ENCODE measurements at regions not wholly inside any gene's neighbourhood (a gene's known extent, or its start where the extent isn't known, plus 50 kb on each side); places are given as distances from the start of the nearest gene placed in this dataset.

DNA sequence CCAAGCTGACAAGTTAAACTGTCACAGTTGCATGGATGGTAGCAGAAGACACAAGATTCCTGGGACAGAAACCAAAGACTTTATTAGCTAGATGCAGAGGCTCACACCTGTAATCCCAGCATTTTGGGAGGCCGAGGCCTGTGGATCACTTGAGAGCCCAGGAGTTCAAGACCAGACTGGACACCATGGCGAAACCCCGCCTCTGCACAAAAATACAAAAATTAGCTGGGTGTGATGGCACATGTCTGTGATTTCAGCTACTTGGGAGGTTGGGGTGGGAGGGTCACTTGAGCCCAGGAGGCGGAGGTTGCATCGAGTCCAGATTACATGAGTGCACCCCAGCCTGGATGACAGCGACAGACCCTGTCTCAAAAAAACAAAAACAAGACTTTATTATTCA lies 346.6 kb downstream of the IRS2 start:
- CTCF ChIA-PET = no interaction called here
- Histone ChIP-seq H3K23ac (ENCODE audit: low read depth, low read length) (no peak overlapping the region), H4K5ac (ENCODE audit: low read depth, low read length) (no peak overlapping the region), H3K27me3 (ENCODE audit: control insufficient read depth, insufficient read depth, low read length) (peaks cover 10% of the 10 kb centered on the region), H4K91ac (ENCODE audit: insufficient read depth, low read depth, low read length) (no peak overlapping the region), H2BK15ac (ENCODE audit: low read depth, low read length) (no peak overlapping the region), H3K9ac (ENCODE audit: low read depth, low read length) (no peak overlapping the region), H3K4me1 (ENCODE audit: control insufficient read depth, insufficient read depth, low read length) (no peaks in the 10 kb centered on the region), H3K9me3 (ENCODE audit: control insufficient read depth, insufficient read depth, low read length) (no peaks in the 10 kb centered on the region), H3K18ac (ENCODE audit: low read depth, low read length) (no peak overlapping the region), H2BK120ac (ENCODE audit: low read depth, low read length) (no peak overlapping the region), H3K4ac (ENCODE audit: low read depth, low read length) (no peak overlapping the region), H2BK5ac (ENCODE audit: low read depth, low read length, poor library complexity, severe bottlenecking) (no peak overlapping the region), H3K4me2 (ENCODE audit: low read depth, low read length) (no peak overlapping the region), H4K20me1 (ENCODE audit: insufficient read depth, low read length) (no peaks in the 10 kb centered on the region), H4K8ac (ENCODE audit: low read depth in 2 of 2, low read length in 2 of 2) (no peak overlapping the region), H3K79me1 (ENCODE audit: low read depth in 1 of 2, low read length in 2 of 2) (no peaks in the 10 kb centered on the region), H3K56ac (ENCODE audit: extremely low read depth, insufficient read depth, low read length) (no peak overlapping the region), H2AK9ac (replicated peaks; ENCODE audit: low read depth, low read length, poor library complexity) (no peak overlapping the region), H2AK5ac (ENCODE audit: low read depth, low read length) (no peak overlapping the region), H2BK20ac (ENCODE audit: low read depth, low read length) (no peak overlapping the region), H3K9me1 (ENCODE audit: insufficient read depth, low read length) (no peaks in the 10 kb centered on the region), H3K27ac (ENCODE audit: insufficient read depth, low read length) (no peak overlapping the region), H2AFZ (replicated peaks; ENCODE audit: low read length, poor library complexity) (no peak overlapping the region), H3K36me3 (ENCODE audit: control insufficient read depth, insufficient read depth, low read length) (no peaks in the 10 kb centered on the region), H3K4me3 (ENCODE audit: insufficient read depth, low read depth, low read length) (no peak overlapping the region), H3K14ac (replicated peaks; ENCODE audit: low read depth, low read length) (no peak overlapping the region)
- no peak for DNase-seq
- POLR2A ChIA-PET (ENCODE audit: unreplicated experiment) = no interaction called here
- intact Hi-C loops (cut with micrococcal nuclease) (no loop called here), in situ Hi-C loops (cut with MboI; ENCODE audit: low sequenced_read_pairs) (no loop called here), dilution Hi-C loops (cut with HindIII; ENCODE audit: low sequenced_read_pairs, unreplicated experiment) (no loop called here)
- ATAC-seq (ENCODE audit: low read depth) = no peak
- BruUV-seq (replicated peaks) = no TSS peak
- no CpG with 5 or more reads among the region's 6 CpGs for WGBS, 2 experiments (ENCODE audit: extremely low coverage in 2 of 2, insufficient read length in 1 of 2)
- no peak for TF ChIP-seq MAZ (IDR thresholded peaks at IDR 0.05; ENCODE audit: borderline replicate concordance, low read depth, low read length)
- no peak for TF ChIP-seq USF2 (IDR thresholded peaks at IDR 0.05; ENCODE audit: low read depth, low read length)
- TF ChIP-seq, protein P1, sequence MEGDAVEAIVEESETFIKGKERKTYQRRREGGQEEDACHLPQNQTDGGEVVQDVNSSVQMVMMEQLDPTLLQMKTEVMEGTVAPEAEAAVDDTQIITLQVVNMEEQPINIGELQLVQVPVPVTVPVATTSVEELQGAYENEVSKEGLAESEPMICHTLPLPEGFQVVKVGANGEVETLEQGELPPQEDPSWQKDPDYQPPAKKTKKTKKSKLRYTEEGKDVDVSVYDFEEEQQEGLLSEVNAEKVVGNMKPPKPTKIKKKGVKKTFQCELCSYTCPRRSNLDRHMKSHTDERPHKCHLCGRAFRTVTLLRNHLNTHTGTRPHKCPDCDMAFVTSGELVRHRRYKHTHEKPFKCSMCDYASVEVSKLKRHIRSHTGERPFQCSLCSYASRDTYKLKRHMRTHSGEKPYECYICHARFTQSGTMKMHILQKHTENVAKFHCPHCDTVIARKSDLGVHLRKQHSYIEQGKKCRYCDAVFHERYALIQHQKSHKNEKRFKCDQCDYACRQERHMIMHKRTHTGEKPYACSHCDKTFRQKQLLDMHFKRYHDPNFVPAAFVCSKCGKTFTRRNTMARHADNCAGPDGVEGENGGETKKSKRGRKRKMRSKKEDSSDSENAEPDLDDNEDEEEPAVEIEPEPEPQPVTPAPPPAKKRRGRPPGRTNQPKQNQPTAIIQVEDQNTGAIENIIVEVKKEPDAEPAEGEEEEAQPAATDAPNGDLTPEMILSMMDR (conservative IDR thresholded peaks at IDR 0.05; ENCODE audit: low read depth, low read length) = no peak
- TF ChIP-seq CHD1 (IDR thresholded peaks at IDR 0.05; ENCODE audit: low read depth, low read length) = no peak
- no peak for TF ChIP-seq RCOR1 (IDR thresholded peaks at IDR 0.05; ENCODE audit: insufficient replicate concordance, low read length)
- TF ChIP-seq ELK1 (IDR thresholded peaks at IDR 0.05; ENCODE audit: borderline replicate concordance, low read depth, low read length) = no peak
- no peak for TF ChIP-seq RAD21 (IDR thresholded peaks at IDR 0.05; ENCODE audit: low read length)
- TF ChIP-seq FOS (IDR thresholded peaks at IDR 0.05; ENCODE audit: low read depth, low read length) = no peak
- no peak for TF ChIP-seq BHLHE40 (IDR thresholded peaks at IDR 0.05; ENCODE audit: low read depth, low read length)

All from IMR-90 (cell line).